ENCODE measurements at regions not wholly inside any gene's neighbourhood (a gene's known extent, or its start where the extent isn't known, plus 50 kb on each side); places are given as distances from the start of the nearest gene placed in this dataset.

DNA sequence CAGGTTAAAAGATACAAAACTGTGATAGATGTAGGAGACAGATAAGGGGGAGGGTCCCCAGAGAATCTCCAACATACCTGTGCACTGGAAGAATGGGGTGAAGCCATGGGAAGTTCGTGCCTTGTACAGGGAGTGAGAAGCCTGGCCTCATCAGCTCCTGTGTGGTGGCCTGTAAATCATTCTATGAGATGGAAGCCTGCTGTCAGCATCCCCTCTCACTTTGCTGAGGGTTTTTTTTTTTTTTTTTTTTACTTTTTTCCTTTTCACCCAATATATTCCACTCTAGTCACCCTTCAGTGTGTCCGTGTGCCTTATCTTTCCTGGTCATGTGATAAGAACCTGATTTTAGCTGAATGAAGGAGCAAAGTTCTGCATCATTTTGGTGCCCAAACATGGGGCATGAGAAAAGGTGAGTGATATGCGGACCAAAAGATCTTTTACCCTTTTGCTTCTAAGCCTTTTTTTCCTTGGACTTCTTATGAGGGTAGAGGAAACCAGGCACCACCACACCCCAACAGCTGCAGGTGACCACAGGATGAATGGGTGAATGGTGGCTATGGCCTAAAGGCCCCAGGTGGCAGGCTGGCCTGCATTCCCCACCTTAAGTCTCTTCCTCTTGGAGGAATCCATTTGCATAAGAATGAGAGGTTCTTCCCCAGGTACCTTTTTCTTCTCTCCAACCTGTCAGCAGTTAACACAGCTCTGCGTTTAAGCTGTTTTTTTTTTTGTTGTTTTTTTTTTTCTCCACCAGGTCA, 1345.0 kb downstream of the NSUN3 start:
- H3K9me3 Mint-ChIP-seq = peaks cover 9% of the 10 kb centered on the region
- H3K4me1 Mint-ChIP-seq (ENCODE audit: low read depth in 2 of 2) = no peaks in the 10 kb centered on the region
- ATAC-seq (no peak), DNase-seq (ENCODE audit: low spot score) (no peak)
- no peak overlapping the region for H3K27ac Mint-ChIP-seq
- H3K4me3 Mint-ChIP-seq = no peak overlapping the region
- no peaks in the 10 kb centered on the region for H3K36me3 Mint-ChIP-seq
- H3K27me3 Mint-ChIP-seq = no peaks in the 10 kb centered on the region

DNA sequence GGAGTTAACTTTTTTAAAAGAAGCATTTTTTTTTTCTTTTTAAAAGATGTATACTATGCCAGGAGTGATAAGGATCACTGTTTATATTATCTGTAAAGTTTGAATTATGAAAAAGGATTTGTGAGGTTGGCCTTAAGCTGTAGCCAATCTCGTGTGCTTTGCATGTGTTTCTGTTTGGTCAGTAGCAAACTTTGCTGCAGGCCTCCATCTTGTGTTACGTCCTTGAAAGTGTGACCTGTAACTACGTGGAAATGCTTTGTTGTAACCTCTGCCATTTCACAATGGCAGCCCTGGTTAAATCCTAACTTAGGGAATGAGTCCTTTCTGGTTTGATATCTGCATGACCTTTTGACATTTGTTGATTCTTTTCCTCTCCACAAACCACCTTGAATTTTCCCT, 1345.6 kb downstream of the NSUN3 start:
- H3K36me3 Mint-ChIP-seq = peaks cover 2% of the 10 kb centered on the region
- no peaks in the 10 kb centered on the region for H3K27me3 Mint-ChIP-seq
- no peak overlapping the region for H3K4me3 Mint-ChIP-seq
- no peak for ATAC-seq
- H3K9me3 Mint-ChIP-seq = peaks cover 9% of the 10 kb centered on the region
- no peak for DNase-seq (ENCODE audit: low spot score)
- H3K4me1 Mint-ChIP-seq (ENCODE audit: low read depth in 2 of 2) = no peaks in the 10 kb centered on the region
- no peak overlapping the region for H3K27ac Mint-ChIP-seq

DNA sequence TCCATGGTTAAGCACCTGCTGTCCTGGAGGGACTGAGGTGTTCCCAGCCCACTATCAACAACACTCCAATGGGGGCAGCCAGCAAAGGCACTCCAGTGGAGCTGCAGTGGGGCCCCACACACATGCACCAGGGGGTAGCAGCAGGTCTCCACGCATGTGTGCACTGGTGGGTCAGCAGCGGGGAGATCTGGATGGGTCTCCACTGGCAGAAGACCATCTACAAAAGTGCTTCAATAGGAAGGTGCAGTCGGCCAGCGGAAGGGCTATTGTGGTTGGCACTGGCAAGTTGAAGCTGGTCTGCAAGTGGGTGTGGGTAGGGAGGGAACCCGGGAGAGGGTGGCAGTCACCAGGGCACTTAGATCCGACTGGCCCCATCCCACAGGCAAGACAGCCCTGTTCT, 1355.4 kb downstream of the NSUN3 start:
- no peak for DNase-seq (ENCODE audit: low spot score)
- peaks cover 16% of the 10 kb centered on the region for H3K36me3 Mint-ChIP-seq
- no peak overlapping the region for H3K27ac Mint-ChIP-seq
- ATAC-seq = no peak
- H3K9me3 Mint-ChIP-seq = peaks cover 19% of the 10 kb centered on the region
- H3K27me3 Mint-ChIP-seq = no peaks in the 10 kb centered on the region
- no peak overlapping the region for H3K4me3 Mint-ChIP-seq
- no peaks in the 10 kb centered on the region for H3K4me1 Mint-ChIP-seq (ENCODE audit: low read depth in 2 of 2)

DNA sequence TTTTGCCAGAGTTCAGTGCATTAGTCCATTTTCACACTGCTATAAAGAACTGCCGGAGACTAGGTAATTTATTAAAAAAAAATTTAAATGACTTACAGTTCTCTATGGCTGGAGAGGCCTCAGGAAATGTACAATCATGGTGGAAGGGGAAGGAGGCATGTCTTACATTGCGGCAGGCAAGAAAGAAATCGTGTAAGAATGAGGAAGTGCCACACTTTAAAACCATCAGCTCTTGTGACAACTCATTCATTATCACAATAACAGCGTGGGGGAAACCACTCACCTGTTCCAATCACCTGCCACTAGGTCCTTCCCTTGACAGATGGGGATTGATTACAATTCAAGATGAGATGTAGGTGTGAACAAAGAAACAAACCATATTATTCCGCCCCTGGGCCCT, 1361.4 kb downstream of the NSUN3 start:
- H3K4me1 Mint-ChIP-seq (ENCODE audit: low read depth in 2 of 2) = no peaks in the 10 kb centered on the region
- DNase-seq (ENCODE audit: low spot score) = no peak
- no peak overlapping the region for H3K4me3 Mint-ChIP-seq
- H3K9me3 Mint-ChIP-seq = peaks cover 18% of the 10 kb centered on the region
- H3K27me3 Mint-ChIP-seq = no peaks in the 10 kb centered on the region
- ATAC-seq = no peak
- no peak overlapping the region for H3K27ac Mint-ChIP-seq
- H3K36me3 Mint-ChIP-seq = peaks cover 7% of the 10 kb centered on the region

DNA sequence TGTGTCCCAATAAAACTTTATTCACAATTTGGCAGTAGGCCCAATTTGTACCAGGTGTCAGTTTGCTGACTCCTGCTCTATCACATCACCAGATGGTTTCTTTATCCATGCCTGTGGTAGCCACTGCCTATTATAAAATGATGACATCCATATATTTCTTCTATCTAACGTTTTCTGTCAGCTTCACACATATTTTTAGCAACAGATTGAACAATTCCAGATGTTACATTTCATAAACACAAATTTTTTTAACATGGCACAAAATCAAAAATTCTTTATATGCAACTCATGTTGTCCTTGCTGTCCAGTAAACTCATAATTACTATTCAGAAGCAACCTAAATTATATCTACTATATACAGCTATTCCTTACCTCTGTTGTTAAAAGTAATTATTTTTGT, 1371.6 kb downstream of the NSUN3 start:
- ATAC-seq (no peak), DNase-seq (ENCODE audit: low spot score) (no peak)
- Mint-ChIP-seq H3K4me1 (ENCODE audit: low read depth in 2 of 2) (no peaks in the 10 kb centered on the region), H3K9me3 (peaks cover 9% of the 10 kb centered on the region), H3K4me3 (no peak overlapping the region), H3K27ac (no peak overlapping the region), H3K27me3 (no peaks in the 10 kb centered on the region), H3K36me3 (no peaks in the 10 kb centered on the region)

DNA sequence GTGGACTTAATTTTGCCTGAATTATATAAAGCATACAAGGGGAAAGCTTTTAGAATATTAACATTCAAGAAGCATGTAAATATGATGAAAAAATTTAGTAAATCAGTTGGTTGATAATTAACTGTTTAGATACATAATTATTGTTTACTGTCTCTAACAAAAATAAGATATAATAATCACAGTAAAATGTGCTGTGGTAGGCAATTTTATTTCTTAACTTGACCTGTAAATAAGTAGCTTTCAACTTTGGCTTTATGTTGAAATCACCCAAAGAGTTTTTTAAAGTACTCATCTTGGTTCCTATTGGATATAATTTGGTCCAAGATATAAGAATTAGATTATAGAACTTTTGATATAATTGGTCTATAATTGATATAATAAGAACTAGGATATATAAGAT, 1374.5 kb downstream of the NSUN3 start:
- H3K27ac Mint-ChIP-seq = no peak overlapping the region
- no peaks in the 10 kb centered on the region for H3K4me1 Mint-ChIP-seq (ENCODE audit: low read depth in 2 of 2)
- peaks cover 15% of the 10 kb centered on the region for H3K9me3 Mint-ChIP-seq
- ATAC-seq (no peak), DNase-seq (ENCODE audit: low spot score) (no peak)
- no peaks in the 10 kb centered on the region for H3K36me3 Mint-ChIP-seq
- no peak overlapping the region for H3K4me3 Mint-ChIP-seq
- H3K27me3 Mint-ChIP-seq = no peaks in the 10 kb centered on the region

DNA sequence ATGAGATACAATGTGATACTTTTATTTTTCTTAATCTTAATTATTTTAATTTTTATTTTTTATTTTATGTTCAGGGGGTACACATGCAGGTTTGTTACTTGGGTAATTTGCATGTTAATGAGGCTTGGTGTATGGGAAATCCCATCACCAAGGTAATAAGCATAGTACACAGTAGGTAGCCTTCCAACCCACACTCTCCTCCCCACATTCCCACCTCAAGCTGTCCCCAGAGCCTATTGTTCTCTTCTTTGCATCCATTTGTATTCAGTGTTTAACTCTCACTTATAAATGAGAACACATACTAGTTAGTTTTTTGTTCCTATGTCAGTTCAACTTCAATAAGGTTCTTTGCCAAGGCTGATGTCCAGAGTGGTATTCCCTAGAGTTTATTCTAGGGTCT, 1375.4 kb downstream of the NSUN3 start:
- H3K9me3 Mint-ChIP-seq = peaks cover 15% of the 10 kb centered on the region
- no peak overlapping the region for H3K27ac Mint-ChIP-seq
- no peaks in the 10 kb centered on the region for H3K36me3 Mint-ChIP-seq
- no peaks in the 10 kb centered on the region for H3K4me1 Mint-ChIP-seq (ENCODE audit: low read depth in 2 of 2)
- DNase-seq (ENCODE audit: low spot score) (no peak), ATAC-seq (no peak)
- H3K27me3 Mint-ChIP-seq = no peaks in the 10 kb centered on the region
- no peak overlapping the region for H3K4me3 Mint-ChIP-seq

DNA sequence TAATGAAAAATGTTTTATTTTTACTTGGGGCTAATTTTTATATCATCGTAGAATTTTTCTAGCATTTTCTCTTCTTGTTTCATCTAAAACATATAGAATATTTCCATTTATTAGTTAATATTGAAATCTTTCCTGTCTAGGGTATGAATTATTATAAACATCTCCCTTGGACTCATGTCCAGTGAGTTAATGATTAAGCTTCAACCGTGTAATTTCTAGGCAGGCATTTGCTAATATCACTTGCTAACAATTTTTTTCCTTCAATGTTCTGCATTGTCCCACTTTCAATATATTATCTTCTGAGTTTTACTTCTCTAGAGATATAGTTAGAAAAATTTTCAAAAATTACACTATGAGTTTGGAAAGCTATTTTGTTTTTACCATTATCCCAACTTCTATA, 1371.6 kb upstream of the EPHA6 start:
- Mint-ChIP-seq H3K4me1 (ENCODE audit: low read depth in 2 of 2) (no peaks in the 10 kb centered on the region), H3K27me3 (no peaks in the 10 kb centered on the region), H3K36me3 (no peaks in the 10 kb centered on the region), H3K27ac (no peak overlapping the region), H3K4me3 (no peak overlapping the region), H3K9me3 (peaks cover 15% of the 10 kb centered on the region)
- DNase-seq (ENCODE audit: low spot score) = no peak
- no peak for ATAC-seq

DNA sequence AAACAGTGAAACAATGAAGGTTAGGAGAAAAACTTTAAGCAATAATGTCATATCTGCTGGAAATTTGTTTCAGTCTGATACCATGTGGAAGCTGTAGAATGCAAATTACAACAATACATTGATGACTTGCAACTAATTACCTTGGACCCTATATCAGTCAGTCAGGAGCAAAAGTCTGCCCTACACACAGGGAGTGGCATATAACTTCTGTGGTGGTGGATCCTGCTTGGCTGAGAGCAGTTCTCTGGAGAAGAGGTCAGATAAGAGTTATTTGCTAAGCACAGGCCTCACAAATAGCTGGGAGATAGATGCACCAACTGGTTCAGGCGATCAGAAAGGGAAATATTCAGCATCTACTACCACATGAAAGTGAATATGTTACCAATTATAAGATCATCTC, 1364.6 kb upstream of the EPHA6 start:
- Mint-ChIP-seq H3K4me1 (ENCODE audit: low read depth in 2 of 2) (no peaks in the 10 kb centered on the region), H3K27ac (no peak overlapping the region), H3K36me3 (peaks cover 7% of the 10 kb centered on the region), H3K9me3 (peaks cover 6% of the 10 kb centered on the region), H3K4me3 (no peak overlapping the region), H3K27me3 (no peaks in the 10 kb centered on the region)
- DNase-seq (ENCODE audit: low spot score) = no peak
- ATAC-seq = no peak

DNA sequence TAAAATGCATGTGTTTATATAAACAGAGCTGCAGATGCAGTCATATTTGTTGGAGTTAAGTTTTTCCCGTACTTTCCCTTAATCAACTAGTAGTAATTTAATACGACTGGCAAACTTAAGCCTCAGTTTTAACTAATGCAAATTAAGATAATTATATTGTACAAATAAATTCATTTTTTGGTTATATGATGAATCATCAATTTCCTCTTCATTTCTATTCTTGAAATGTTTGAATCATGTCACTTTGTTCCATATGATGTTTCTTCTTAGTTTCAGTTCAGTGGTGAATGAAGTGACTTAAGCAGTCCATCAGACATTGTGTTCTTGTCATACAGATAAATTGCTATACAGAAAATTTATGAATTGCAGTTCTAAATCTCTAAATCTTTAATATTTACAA, 1361.2 kb upstream of the EPHA6 start:
- Mint-ChIP-seq H3K27ac (no peak overlapping the region), H3K4me3 (no peak overlapping the region), H3K36me3 (peaks cover 7% of the 10 kb centered on the region), H3K4me1 (ENCODE audit: low read depth in 2 of 2) (no peaks in the 10 kb centered on the region), H3K9me3 (peaks cover 9% of the 10 kb centered on the region), H3K27me3 (no peaks in the 10 kb centered on the region)
- no peak for DNase-seq (ENCODE audit: low spot score)
- ATAC-seq = no peak

DNA sequence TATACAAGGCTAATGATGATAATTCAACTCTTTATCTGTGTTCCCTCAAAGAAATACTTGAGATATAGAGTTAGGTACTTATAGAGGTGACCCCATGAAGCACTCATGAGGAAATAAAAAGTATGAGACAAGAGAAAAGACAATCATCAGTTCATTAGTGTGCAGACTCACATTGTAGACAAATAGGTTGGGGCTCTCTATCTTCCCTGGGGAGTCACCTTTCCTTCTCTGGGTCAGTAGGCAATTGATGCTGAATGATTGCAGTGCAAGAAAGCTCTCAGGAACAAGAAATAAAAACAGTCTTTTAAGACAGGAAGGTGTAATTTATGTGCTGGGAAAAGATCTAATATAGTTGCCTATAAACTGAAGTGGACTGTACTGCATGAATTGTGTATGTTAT, 1357.6 kb upstream of the EPHA6 start:
- H3K27me3 Mint-ChIP-seq = no peaks in the 10 kb centered on the region
- no peaks in the 10 kb centered on the region for H3K4me1 Mint-ChIP-seq (ENCODE audit: low read depth in 2 of 2)
- H3K27ac Mint-ChIP-seq = no peak overlapping the region
- H3K9me3 Mint-ChIP-seq = peaks cover 8% of the 10 kb centered on the region
- no peaks in the 10 kb centered on the region for H3K36me3 Mint-ChIP-seq
- no peak overlapping the region for H3K4me3 Mint-ChIP-seq
- no peak for ATAC-seq
- no peak for DNase-seq (ENCODE audit: low spot score)

DNA sequence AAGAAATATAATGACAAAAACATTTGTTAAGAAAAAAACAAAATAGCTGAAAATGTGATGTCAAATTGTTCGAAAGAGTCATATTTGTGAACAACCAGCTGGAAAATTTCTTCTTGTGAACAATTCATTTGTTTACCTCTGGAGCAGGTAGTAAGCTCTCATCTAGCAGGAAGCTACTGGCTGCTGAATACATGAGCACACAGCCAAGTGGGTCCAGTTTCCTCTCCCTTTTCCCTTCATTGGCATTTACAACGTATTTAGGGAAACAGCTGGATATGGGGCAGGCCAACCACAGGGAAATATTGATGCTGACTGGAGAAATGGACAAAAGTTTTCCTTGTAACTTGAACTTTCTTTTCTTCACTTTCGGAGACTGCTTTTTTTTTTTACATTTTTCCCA, 1354.7 kb upstream of the EPHA6 start:
- peaks cover 13% of the 10 kb centered on the region for H3K9me3 Mint-ChIP-seq
- no peaks in the 10 kb centered on the region for H3K27me3 Mint-ChIP-seq
- DNase-seq (ENCODE audit: low spot score) = no peak
- H3K4me1 Mint-ChIP-seq (ENCODE audit: low read depth in 2 of 2) = no peaks in the 10 kb centered on the region
- no peak overlapping the region for H3K27ac Mint-ChIP-seq
- no peak overlapping the region for H3K4me3 Mint-ChIP-seq
- ATAC-seq = no peak
- H3K36me3 Mint-ChIP-seq = no peaks in the 10 kb centered on the region

DNA sequence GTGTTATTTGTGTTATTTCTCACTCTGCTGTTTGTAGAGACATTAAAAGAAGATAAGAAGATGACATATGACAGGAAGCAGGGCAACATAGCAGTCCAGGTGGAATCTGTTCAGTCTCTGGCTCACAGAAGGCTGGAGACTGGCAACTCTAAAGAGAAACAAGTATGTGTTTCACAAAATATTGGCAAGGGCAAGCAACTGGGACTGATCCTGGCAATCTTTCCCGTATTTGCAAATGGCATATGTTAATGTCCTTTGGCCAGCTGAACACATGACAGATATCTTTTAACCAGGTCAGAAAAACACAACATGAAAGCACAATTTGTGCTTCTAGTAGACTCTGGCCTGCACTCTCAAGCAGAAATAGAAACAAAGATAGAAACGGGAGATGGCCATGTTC, 1354.1 kb upstream of the EPHA6 start:
- no peak for DNase-seq (ENCODE audit: low spot score)
- Mint-ChIP-seq H3K4me3 (no peak overlapping the region), H3K27me3 (no peaks in the 10 kb centered on the region), H3K4me1 (ENCODE audit: low read depth in 2 of 2) (no peaks in the 10 kb centered on the region), H3K36me3 (no peaks in the 10 kb centered on the region), H3K9me3 (peaks cover 13% of the 10 kb centered on the region), H3K27ac (no peak overlapping the region)
- ATAC-seq = no peak

DNA sequence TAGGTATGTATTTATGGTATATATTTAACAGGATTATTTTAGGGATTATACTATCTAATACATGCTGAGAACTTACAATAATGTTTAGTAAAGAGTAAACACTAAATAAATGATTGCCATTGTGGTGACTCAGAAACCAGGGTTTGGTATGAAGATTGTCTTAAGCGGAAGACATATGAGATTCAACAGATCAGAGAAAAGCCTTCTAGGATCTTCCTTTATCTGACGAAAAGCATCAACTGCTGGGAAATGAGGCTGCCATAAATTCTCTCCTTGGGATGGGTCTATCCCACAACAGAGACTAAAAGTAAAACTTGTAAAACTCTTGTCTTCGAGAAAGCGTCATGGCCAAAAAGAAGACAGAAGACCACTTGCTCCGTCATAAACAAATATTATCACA, 1352.2 kb upstream of the EPHA6 start:
- Mint-ChIP-seq H3K36me3 (peaks cover 1% of the 10 kb centered on the region), H3K27ac (no peak overlapping the region), H3K4me3 (no peak overlapping the region), H3K27me3 (no peaks in the 10 kb centered on the region), H3K4me1 (ENCODE audit: low read depth in 2 of 2) (no peaks in the 10 kb centered on the region), H3K9me3 (peaks cover 13% of the 10 kb centered on the region)
- ATAC-seq = no peak
- no peak for DNase-seq (ENCODE audit: low spot score)

DNA sequence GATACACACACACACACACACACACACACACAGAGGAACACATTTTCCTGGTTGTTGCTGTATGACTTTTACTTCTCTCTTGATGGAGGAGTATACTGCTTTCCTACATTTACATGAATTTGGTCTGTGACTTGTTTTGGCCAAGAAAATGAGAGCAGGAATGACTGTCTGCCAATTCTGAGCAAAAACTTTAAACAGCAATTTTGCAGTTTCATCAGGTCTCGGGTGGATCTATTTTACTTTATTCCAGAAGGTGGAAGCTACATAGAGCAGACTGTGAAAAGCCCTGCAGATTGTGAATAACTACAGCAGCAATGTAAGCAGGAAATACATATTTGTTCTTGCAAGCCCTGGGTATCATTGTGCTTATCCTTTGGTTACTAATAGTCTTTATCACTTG, 1350.0 kb upstream of the EPHA6 start:
- no peaks in the 10 kb centered on the region for H3K4me1 Mint-ChIP-seq (ENCODE audit: low read depth in 2 of 2)
- DNase-seq (ENCODE audit: low spot score) = no peak
- H3K36me3 Mint-ChIP-seq = peaks cover 10% of the 10 kb centered on the region
- no peaks in the 10 kb centered on the region for H3K27me3 Mint-ChIP-seq
- no peak for ATAC-seq
- H3K27ac Mint-ChIP-seq = no peak overlapping the region
- peaks cover 20% of the 10 kb centered on the region for H3K9me3 Mint-ChIP-seq
- H3K4me3 Mint-ChIP-seq = no peak overlapping the region
